Epithelial cell of proximal tubule (primary cell): ENCODE measurements at regions not wholly inside any gene's neighbourhood (a gene's known extent, or its start where the extent isn't known, plus 50 kb on each side); places are given as distances from the start of the nearest gene placed in this dataset.

Source experiments
- DNase-seq: peaks from one replicate; pipeline ENCODE4 v3.0.0-alpha.2; 2011; ENCODE audit warnings: low read depth
- H3K4me3 ChIP-seq: 2 replicates; pipeline ENCODE4 v1.5.1; 2011; ENCODE audit warnings: low read depth, mild to moderate bottlenecking, low read length
- TF ChIP-seq, protein P1 (sequence below): conservative IDR thresholded peaks from 2 replicates; pipeline ENCODE4 v1.5.1; 2012; ENCODE audit warnings: low read depth, mild to moderate bottlenecking, low read length

- TF ChIP-seq, protein P1, sequence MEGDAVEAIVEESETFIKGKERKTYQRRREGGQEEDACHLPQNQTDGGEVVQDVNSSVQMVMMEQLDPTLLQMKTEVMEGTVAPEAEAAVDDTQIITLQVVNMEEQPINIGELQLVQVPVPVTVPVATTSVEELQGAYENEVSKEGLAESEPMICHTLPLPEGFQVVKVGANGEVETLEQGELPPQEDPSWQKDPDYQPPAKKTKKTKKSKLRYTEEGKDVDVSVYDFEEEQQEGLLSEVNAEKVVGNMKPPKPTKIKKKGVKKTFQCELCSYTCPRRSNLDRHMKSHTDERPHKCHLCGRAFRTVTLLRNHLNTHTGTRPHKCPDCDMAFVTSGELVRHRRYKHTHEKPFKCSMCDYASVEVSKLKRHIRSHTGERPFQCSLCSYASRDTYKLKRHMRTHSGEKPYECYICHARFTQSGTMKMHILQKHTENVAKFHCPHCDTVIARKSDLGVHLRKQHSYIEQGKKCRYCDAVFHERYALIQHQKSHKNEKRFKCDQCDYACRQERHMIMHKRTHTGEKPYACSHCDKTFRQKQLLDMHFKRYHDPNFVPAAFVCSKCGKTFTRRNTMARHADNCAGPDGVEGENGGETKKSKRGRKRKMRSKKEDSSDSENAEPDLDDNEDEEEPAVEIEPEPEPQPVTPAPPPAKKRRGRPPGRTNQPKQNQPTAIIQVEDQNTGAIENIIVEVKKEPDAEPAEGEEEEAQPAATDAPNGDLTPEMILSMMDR: no peak
- no peak for DNase-seq
- H3K4me3 ChIP-seq: no peak overlapping the region
These were observed 92.6 kb upstream of the KDR start for GRCh38 chr4:55218041-55218440.

DNA sequence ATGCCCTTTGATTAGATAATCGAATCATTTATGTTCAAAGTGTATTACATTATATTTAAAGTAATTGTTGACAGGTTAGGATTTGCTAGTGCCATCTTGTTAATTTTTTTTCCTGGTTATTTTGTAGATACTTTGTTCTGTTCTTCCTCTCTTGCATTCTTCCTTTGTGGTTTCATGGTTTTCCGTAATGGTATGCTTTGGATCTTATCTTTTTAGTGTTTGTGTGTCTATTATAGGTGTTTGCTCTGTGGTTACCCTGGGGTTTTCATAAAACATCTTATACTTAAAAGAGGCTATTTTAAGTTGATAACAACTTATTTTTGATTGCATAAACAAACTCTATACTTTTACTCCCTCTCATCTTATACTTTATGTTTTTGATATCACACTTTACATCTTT, 108.2 kb upstream of the SRD5A3 start:
- TF ChIP-seq, protein P1: no peak
- DNase-seq: no peak
- H3K4me3 ChIP-seq: no peak overlapping the region

- no peak for DNase-seq
- TF ChIP-seq, protein P1: no peak
- no peak overlapping the region for H3K4me3 ChIP-seq
These were observed 107.6 kb upstream of the SRD5A3 start for GRCh38 chr4:55238407-55238806.

GRCh38 chr4:55241461-55241860, 104.6 kb upstream of the SRD5A3 start:
- DNase-seq: no peak
- TF ChIP-seq, protein P1: no peak
- no peak overlapping the region for H3K4me3 ChIP-seq

DNA sequence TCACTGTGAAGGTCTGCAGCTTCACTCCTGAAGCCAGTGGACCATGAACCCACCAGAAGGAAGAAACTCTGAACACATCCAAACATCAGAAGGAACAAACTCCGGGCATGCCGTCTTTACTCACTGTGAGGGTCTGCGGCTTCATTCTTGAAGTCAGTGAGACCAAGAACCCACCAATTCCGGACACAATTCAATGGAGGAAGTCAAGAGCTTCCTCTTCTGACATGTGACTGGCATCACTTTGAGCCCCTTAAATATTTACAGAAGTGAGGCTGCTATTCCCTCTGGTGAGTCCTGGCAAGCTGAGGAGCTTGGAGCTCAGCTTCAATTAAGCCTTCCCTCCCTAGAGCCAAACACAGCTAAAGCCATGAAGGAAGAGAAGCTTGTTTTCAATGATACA, 103.5 kb upstream of the SRD5A3 start:
- TF ChIP-seq, protein P1: no peak
- H3K4me3 ChIP-seq: no peak overlapping the region
- no peak for DNase-seq

- TF ChIP-seq, protein P1: no peak
- no peak for DNase-seq
- no peak overlapping the region for H3K4me3 ChIP-seq
These were observed 98.5 kb upstream of the SRD5A3 start for GRCh38 chr4:55247521-55247920.

GRCh38 chr4:55248756-55249155, 97.3 kb upstream of the SRD5A3 start:
- H3K4me3 ChIP-seq: no peak overlapping the region
- TF ChIP-seq, protein P1: no peak
- no peak for DNase-seq
